ENCODE measurements at regions not wholly inside any gene's neighbourhood (a gene's known extent, or its start where the extent isn't known, plus 50 kb on each side); places are given as distances from the start of the nearest gene placed in this dataset.

DNA sequence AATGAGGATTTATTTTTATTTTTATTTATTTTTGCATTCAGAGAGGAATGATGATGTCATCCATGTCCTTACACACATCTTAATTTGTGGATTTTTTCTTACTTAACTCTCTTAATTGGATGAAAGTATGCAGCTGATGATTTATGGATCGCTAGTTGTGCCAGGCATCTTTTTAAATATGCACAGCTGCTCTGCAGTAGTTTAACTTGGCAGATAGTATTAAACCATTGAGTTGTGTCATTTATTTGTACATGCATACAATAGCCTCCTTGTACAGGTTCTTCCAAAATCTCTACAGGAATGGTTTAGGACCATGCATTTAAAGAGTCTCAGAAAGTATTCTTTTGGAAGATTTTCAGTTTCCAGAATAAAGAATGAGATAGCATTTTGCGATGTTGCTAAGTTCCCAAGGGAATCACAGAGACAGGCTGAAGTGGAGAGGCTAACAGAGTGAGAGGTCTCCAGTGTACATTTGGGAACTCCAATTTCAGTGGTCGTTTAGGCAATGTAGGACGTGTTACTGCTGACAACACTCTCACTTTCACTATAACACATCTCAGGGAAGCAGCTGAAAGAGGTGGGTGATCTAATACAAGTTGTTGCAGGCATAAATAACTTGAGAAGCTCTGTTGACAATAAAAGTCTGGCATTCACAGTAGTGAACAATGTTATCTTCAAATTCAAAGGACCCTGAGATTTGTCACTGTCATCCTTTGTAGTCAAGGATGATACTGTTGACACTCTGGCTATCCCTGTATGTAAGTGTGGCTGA, 49.9 kb upstream of the SCRG1 start:
- TF ChIP-seq EZH2phosphoT487 (IDR thresholded peaks at IDR 0.05; ENCODE audit: insufficient read depth, low read depth), result no peak
- no peak for TF ChIP-seq EZH2 (IDR thresholded peaks at IDR 0.05; ENCODE audit: insufficient read depth, poor library complexity, severe bottlenecking)
